GM12874 (cell line): ENCODE measurements at regions not wholly inside any gene's neighbourhood (a gene's known extent, or its start where the extent isn't known, plus 50 kb on each side); places are given as distances from the start of the nearest gene placed in this dataset.

Experiments
- TF ChIP-seq, protein P1 (sequence below): IDR thresholded peaks from 2 replicates; pipeline ENCODE4 v1.5.1; 2011; ENCODE audit warnings: low read depth, mild to moderate bottlenecking, control low read depth, low read length, moderate library complexity; ENCODE audit not compliant: insufficient read depth

DNA sequence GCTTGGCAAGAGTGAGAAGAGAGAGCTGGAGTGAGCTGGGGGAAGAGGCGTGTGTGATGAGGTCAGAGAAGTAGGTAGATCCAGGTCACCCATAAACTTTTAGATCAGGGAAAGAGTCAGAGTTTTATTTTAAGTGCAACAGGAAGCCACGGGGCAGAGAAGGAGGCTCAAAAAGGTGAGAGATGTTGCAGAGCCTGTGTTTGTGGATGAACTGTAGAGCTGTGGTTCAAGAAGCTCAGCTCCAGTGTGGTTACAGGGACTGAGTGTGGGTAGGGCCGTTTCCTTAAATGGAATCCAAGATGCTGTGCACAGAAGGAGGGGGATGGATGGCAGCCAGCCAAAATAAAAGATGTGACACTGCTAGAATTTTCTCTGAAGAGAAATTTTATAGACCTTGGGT, 337.2 kb downstream of the SATB1 start:
- TF ChIP-seq, protein P1, sequence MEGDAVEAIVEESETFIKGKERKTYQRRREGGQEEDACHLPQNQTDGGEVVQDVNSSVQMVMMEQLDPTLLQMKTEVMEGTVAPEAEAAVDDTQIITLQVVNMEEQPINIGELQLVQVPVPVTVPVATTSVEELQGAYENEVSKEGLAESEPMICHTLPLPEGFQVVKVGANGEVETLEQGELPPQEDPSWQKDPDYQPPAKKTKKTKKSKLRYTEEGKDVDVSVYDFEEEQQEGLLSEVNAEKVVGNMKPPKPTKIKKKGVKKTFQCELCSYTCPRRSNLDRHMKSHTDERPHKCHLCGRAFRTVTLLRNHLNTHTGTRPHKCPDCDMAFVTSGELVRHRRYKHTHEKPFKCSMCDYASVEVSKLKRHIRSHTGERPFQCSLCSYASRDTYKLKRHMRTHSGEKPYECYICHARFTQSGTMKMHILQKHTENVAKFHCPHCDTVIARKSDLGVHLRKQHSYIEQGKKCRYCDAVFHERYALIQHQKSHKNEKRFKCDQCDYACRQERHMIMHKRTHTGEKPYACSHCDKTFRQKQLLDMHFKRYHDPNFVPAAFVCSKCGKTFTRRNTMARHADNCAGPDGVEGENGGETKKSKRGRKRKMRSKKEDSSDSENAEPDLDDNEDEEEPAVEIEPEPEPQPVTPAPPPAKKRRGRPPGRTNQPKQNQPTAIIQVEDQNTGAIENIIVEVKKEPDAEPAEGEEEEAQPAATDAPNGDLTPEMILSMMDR = no peak

DNA sequence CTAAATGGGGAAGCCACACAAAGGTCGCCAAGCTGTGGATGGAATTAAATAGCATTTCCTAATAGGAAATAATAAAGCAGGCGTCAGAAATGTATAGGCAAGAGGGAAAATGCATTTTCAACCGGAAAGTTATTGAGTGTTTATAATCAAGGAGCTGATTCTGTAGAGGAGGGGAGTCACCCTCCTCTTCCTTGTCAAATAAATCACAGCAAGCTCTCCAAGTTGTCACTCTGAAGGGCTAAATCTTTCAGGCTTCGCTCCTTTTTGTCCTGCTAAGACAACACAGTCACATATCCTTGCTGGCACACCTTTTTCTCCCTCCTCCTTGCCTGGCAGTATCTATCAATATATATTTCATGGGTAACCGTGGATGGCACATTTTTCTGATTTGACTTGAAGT, 338.4 kb downstream of the SATB1 start:
- TF ChIP-seq, protein P1 = no peak

DNA sequence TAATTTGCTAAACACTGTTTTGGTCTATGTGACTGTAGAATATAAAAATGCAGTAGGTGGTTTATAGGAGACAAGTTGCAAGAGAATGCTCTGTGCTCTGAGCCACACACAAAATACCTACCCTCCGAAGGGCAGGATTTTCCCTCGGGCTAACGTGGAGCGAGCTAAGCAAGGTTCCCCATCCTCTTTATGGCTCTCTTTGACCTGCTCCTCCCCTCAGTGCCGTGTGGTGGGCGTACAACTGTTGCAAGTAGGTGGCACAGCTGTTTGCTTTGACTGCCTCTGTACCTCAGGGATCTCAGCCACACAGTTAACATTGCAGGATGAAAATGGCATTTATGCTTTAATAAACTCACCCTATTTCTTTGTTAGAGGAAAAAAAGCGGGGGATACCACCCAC, 339.1 kb downstream of the SATB1 start:
- TF ChIP-seq, protein P1 = no peak

DNA sequence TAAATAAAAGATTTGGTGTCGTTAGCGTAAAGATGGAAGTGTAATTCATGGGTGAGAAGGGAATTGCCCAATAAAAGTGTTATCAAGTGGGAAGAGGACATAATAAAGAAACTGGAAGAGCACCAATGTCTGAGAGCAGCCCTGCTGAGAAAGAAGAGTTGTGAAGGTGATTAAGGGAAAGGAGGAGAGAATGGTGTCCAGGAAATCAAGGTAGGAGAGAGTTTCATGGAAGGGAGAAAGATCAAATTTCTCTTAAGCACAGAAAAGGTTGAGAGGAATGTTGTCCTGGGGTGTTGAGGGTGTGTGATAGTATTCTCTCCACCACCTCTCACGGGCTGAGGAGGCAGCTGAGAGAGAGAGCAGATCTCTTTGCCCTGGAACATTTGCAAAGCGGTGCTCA, 339.7 kb downstream of the SATB1 start:
- TF ChIP-seq, protein P1 = no peak

DNA sequence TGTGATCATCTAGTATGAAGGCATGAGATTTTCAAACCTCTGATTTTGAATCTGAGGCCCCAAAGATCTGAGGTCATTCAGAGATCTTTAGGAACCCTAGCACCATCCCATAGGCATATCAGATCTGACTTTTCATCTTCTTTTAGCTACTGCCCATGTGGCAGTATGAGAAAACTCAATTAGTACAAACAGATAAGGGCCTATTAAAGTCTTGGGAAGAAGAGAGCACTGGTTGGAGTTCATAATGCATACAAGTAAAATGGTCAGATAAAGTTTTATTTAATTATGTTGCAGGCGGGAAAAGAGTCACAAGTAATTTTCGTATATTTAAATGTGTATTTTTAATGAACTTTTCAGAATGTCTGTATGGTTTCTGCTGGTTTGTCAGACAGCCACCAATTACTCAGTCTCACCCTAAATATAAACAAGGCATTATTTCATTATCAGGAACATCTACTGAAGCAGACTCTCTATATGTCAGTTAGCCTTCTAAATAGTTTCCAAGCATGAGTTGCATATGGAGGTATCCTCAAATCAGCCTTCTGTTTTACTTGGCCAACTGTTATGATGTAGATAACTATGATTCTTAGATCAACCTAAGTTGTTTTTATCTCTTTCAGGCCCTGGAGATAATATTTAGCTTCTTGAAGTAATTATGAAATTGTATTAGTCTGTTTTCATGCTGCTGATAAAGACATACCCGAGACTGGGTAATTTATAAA, 340.3 kb upstream of the TBC1D5 start:
- TF ChIP-seq, protein P1 = no peak

DNA sequence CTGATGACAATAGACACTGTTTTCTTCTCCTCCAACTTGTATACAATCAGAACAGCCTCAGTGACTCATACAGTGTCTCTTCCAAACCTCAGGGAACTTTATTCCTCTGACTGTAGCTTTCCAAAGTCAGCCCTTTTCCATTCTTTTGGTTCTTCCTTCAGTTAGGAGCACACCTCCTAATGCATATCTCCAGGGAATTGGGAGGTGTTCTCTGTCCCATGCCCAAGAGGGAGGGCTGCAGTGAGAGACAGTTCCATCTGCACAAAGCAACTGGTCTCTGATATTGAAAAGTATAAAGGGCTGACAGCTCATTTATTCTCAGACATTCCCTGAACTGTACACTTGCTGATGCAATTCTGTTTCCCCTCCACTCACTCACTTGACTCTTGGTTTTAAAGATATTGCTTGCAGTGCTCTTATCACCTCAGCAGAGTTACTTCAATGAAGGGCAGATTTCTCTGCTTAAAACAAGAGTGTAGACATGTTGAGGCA, 337.8 kb upstream of the TBC1D5 start:
- TF ChIP-seq, protein P1 = no peak

DNA sequence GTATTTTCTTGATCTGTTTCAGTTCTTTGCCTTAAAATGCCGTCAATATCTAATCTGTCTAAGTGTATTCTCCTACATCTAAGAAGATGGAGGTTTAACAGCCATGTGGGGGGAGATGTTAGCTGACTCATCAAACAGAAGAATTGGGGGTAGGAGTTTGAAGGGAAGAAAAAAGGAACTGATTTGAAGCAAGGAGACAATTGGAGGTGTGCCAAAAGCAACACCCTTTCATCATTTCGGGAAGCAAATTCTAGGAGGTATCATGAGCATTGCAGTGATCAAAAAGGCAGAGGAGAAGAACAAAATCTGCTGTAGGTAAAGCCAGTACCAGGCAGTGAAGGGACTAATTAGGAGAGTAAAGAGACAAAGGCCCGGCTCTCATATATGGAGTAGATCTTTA, 337.3 kb upstream of the TBC1D5 start:
- TF ChIP-seq, protein P1 = no peak
